GM21723 (cell line): ENCODE measurements at regions not wholly inside any gene's neighbourhood (a gene's known extent, or its start where the extent isn't known, plus 50 kb on each side); places are given as distances from the start of the nearest gene placed in this dataset.

Experiments used
- ATAC-seq: cut with Tn5 transposase; IDR thresholded peaks from one replicate; pipeline ENCODE4 v1.9.1; 2021; ENCODE audit warnings: mild to moderate bottlenecking, moderate library complexity; ENCODE audit not compliant: unreplicated experiment

- ATAC-seq = no peak
Observed at GRCh38 chr9:21744841-21745240, 57.6 kb upstream of the MTAP start.

- ATAC-seq = no peak
Observed at GRCh38 chr9:21746550-21746949, 55.9 kb upstream of the MTAP start.

- no peak for ATAC-seq
Observed at GRCh38 chr9:21747175-21747574, 55.3 kb upstream of the MTAP start.

GRCh38 chr9:21750021-21750735, 52.3 kb upstream of the MTAP start:
- no peak for ATAC-seq

- no peak for ATAC-seq
Observed at GRCh38 chr9:21751998-21752397, 50.4 kb upstream of the MTAP start.
